ENCODE measurements at regions not wholly inside any gene's neighbourhood (a gene's known extent, or its start where the extent isn't known, plus 50 kb on each side); places are given as distances from the start of the nearest gene placed in this dataset.
"Not testable (repeated sequence)": the region's sequence is repeated elsewhere in the genome, so short reads cannot be mapped to it uniquely, and the experiment has no call there.

DNA sequence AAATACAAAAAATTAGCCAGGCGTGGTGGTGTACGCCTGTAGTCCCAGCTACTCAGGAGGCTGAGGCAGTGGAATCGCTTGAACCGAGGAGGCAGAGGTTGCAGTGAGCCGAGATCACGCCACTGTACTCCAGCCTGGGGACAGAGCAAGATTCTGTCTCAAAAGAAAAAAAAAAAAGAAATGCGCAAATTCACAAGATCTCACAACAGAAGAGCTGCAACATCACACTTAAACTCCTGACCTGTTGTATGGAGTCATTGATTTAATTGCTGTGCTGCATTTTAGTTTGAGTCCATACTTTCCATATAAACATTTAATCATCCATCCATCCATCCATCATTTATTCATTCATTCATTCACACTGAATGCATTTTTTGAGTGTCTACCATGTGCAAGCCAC, 229.7 kb downstream of the MREG start:
- not testable (repeated sequence) for H3K4me3 ChIP-seq (ENCODE audit: extremely low read depth, insufficient read depth, low read length, poor library complexity, severe bottlenecking); H3K4me1 ChIP-seq (ENCODE audit: control insufficient read depth, insufficient read depth, low read length, poor library complexity, severe bottlenecking); H3K36me3 ChIP-seq (ENCODE audit: control insufficient read depth, insufficient read depth, low read length); H3K9me3 ChIP-seq (ENCODE audit: control insufficient read depth, low read length); H3K27ac ChIP-seq (ENCODE audit: low read depth, low read length, severe bottlenecking)
- WGBS, 2 experiments (ENCODE audit: insufficient coverage in 2 of 2), result 95 to 98% methylated on average over 5 of the region's 7 CpGs

DNA sequence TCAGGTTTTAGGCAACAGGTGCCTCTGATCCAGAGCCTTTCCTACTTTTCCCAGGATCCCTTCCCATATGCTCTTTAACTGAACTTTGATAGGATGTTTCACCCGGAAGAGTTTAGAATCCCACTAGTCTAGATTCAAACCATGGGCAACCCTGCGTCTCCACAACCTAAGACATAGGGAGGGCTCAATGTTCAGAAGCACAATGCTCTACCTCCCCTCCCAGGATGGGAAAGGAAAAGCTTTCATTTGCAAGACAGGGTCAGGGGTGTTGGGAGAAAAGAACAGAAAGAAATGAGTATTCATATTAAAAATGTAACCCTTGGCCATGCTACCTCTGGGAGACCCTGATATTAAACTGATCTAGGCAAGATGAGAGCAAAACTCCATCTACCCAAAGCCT, 230.4 kb downstream of the MREG start:
- H3K27ac ChIP-seq (ENCODE audit: low read depth, low read length, severe bottlenecking), result no peak overlapping the region
- no peaks in the 10 kb centered on the region for H3K9me3 ChIP-seq (ENCODE audit: control insufficient read depth, low read length)
- peaks cover 3% of the 10 kb centered on the region for H3K4me1 ChIP-seq (ENCODE audit: control insufficient read depth, insufficient read depth, low read length, poor library complexity, severe bottlenecking)
- H3K4me3 ChIP-seq (ENCODE audit: extremely low read depth, insufficient read depth, low read length, poor library complexity, severe bottlenecking), result no peak overlapping the region
- H3K36me3 ChIP-seq (ENCODE audit: control insufficient read depth, insufficient read depth, low read length), result no peaks in the 10 kb centered on the region
- 100% methylated on average over 1 of the region's 2 CpGs; no CpG with 5 or more reads in 1 of the 2 experiments for WGBS, 2 experiments (ENCODE audit: insufficient coverage in 2 of 2)

DNA sequence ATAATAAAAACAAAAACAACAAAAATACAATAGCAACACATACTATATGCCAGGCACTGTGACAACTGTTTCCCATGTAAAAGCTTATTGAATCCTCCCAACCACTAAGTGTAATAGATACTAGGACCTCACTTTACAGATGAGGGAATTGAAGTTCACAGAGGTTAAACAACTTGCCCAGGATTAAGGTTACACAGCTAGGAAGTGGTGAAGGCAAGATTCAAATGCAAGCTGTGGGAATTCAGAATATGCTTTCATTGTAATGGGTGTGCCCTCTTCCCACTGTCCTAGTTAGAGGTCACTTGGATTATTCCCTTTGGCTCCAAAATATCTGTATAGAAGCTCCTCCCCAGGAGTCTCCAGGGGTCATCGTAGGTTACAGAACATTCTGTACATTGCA, 231.1 kb downstream of the MREG start:
- Histone ChIP-seq H3K27ac (ENCODE audit: low read depth, low read length, severe bottlenecking) (no peak overlapping the region), H3K9me3 (ENCODE audit: control insufficient read depth, low read length) (no peaks in the 10 kb centered on the region), H3K36me3 (ENCODE audit: control insufficient read depth, insufficient read depth, low read length) (no peaks in the 10 kb centered on the region), H3K4me1 (ENCODE audit: control insufficient read depth, insufficient read depth, low read length, poor library complexity, severe bottlenecking) (peaks cover 3% of the 10 kb centered on the region), H3K4me3 (ENCODE audit: extremely low read depth, insufficient read depth, low read length, poor library complexity, severe bottlenecking) (no peak overlapping the region)
- no CpG with 5 or more reads among the region's 1 CpG for WGBS, 2 experiments (ENCODE audit: insufficient coverage in 2 of 2)

DNA sequence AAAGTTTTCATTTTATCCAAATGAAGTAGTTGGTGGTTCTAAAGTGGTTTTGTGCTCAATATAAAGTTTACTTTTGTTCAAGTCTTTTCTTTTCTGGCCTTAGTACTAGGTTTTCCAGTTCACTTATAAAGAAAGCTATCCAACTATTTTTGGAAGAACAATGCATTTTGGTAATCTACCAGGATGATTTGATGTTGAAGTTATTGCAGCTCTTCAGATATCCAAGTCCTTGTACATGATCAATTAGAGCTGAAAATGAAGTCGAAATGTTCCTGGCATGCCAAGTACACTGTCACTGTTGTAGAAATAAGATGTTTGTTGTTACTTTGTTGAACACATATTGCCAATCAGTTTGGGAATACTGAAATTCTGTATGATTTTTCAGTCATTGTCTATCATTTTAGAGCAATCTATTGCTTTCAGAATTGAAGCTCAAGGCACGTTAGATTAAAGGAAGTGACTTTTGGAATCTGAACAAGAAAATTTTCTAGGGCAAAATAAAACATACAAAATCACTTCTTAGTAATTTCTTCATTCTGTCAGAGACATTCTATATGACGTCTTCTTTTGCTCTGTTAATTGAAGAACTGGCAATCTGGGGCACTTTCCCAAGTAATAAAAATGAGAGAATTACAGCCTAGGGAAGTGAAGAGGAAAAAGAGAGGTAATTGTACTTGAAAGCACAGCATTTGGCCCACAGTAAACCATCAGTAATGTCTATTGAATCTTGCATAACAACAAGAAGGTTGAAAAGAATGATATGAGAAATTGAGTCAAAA, 232.3 kb downstream of the MREG start:
- WGBS, 2 experiments (ENCODE audit: insufficient coverage in 2 of 2), result 89% methylated on average over 1 of the region's 3 CpGs
- H3K4me3 ChIP-seq (ENCODE audit: extremely low read depth, insufficient read depth, low read length, poor library complexity, severe bottlenecking), result no peak overlapping the region
- peaks cover 3% of the 10 kb centered on the region for H3K4me1 ChIP-seq (ENCODE audit: control insufficient read depth, insufficient read depth, low read length, poor library complexity, severe bottlenecking)
- H3K27ac ChIP-seq (ENCODE audit: low read depth, low read length, severe bottlenecking), result no peak overlapping the region
- no peaks in the 10 kb centered on the region for H3K9me3 ChIP-seq (ENCODE audit: control insufficient read depth, low read length)
- H3K36me3 ChIP-seq (ENCODE audit: control insufficient read depth, insufficient read depth, low read length), result no peaks in the 10 kb centered on the region

GRCh38 chr2:215780313-215780712, 233.0 kb downstream of the MREG start:
- Histone ChIP-seq H3K27ac (ENCODE audit: low read depth, low read length, severe bottlenecking) (no peak overlapping the region), H3K4me3 (ENCODE audit: extremely low read depth, insufficient read depth, low read length, poor library complexity, severe bottlenecking) (no peak overlapping the region), H3K4me1 (ENCODE audit: control insufficient read depth, insufficient read depth, low read length, poor library complexity, severe bottlenecking) (peaks cover 3% of the 10 kb centered on the region), H3K9me3 (ENCODE audit: control insufficient read depth, low read length) (no peaks in the 10 kb centered on the region), H3K36me3 (ENCODE audit: control insufficient read depth, insufficient read depth, low read length) (no peaks in the 10 kb centered on the region)
- 71 to 74% methylated on average over 4 to 5 of the region's 5 CpGs for WGBS, 2 experiments (ENCODE audit: insufficient coverage in 2 of 2)

DNA sequence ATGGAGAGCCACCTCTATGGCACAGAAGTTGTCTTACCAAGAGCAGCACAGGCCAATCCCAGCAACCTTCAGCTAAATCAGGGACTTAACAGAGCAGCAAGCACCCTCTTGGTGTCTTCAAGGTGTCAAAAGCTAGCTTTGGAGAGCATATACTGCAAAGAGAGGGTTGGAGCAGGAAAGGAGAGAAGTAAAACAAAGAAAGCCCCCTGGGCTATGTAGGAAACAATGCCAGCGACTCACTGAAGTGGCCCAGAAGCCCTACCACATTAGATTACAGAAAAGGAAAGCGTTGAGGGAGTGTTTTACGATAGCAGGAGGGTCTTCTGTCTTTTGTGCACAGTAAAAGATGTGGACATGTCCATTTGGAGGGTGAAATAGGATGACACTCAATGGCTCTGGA, 233.4 kb downstream of the MREG start:
- 94 to 100% methylated on average over 3 of the region's 3 CpGs for WGBS, 2 experiments (ENCODE audit: insufficient coverage in 2 of 2)
- Histone ChIP-seq H3K4me1 (ENCODE audit: control insufficient read depth, insufficient read depth, low read length, poor library complexity, severe bottlenecking) (peaks cover 3% of the 10 kb centered on the region), H3K36me3 (ENCODE audit: control insufficient read depth, insufficient read depth, low read length) (no peaks in the 10 kb centered on the region), H3K27ac (ENCODE audit: low read depth, low read length, severe bottlenecking) (no peak overlapping the region), H3K4me3 (ENCODE audit: extremely low read depth, insufficient read depth, low read length, poor library complexity, severe bottlenecking) (no peak overlapping the region), H3K9me3 (ENCODE audit: control insufficient read depth, low read length) (no peaks in the 10 kb centered on the region)

DNA sequence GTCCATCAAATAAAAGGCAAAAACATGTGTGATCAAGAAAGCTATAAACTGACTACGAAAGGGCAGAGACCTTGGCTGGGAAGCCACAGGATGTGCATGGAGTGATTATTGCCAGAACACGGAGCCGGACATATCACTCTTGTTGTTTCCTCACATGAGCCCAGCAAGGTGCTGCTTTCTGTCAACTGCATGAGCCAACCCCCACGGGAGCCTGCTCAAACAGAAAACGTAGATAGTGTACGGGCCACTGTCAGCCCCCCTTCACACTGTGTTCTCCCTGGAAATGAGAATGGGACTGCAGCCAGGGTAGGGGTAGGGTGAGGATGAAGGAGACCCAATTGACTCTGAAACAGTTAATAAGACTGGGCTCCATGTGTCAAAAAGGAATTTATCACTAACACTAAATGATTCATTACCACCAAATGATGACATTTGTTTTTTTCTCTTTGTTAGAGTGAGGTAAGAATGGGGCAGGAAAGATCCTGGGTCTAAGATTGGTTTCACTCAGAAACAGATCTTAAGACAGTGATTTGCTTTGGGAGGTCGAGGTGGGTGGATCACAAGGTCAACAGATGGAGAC, 235.8 kb downstream of the MREG start:
- 89 to 100% methylated on average over 3 to 6 of the region's 7 CpGs for WGBS, 2 experiments (ENCODE audit: insufficient coverage in 2 of 2)
- Histone ChIP-seq H3K4me3 (ENCODE audit: extremely low read depth, insufficient read depth, low read length, poor library complexity, severe bottlenecking) (no peak overlapping the region), H3K27ac (ENCODE audit: low read depth, low read length, severe bottlenecking) (no peak overlapping the region), H3K4me1 (ENCODE audit: control insufficient read depth, insufficient read depth, low read length, poor library complexity, severe bottlenecking) (peaks cover 3% of the 10 kb centered on the region), H3K9me3 (ENCODE audit: control insufficient read depth, low read length) (no peaks in the 10 kb centered on the region), H3K36me3 (ENCODE audit: control insufficient read depth, insufficient read depth, low read length) (no peaks in the 10 kb centered on the region)

DNA sequence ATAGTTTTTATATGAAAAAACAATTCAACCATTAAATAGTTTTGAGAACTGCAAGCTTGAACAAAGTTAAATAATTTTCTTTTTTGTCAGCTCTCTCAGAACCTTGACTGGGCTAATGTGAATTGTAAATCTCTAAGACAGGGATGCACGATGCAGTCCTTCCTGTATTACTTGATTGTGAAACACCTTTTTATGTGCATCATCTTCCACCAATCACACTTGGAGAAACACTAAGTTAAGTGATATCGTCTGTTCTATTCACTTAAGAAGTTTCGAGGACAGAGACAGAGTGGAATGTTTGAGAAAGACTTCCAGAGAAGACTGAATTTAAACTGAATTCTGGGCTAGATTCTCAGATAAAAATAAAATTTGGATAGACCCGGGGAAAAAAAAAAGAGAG, 238.2 kb downstream of the MREG start:
- WGBS, 2 experiments (ENCODE audit: insufficient coverage in 2 of 2), result 50 to 52% methylated on average over 2 to 3 of the region's 4 CpGs

DNA sequence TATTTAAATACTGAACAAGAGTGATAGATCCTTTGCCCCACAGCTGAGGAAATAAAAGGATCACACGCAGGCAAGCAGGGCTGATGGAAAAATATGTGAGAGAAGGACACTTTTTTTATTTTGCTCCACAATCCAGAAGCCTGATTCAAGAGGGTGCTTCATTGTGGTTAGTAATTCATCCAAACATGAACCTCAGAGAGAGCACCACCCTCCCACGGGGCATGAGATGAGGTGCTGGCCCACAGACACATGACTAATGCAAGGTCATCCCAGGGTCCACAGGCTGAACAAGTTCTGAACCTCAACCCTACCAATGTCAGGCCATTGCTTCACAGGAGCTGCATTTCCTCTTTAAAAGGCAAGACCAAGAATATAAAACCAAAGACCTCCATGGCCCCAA, 239.6 kb downstream of the MREG start:
- H3K36me3 ChIP-seq (ENCODE audit: control insufficient read depth, insufficient read depth, low read length), result no peaks in the 10 kb centered on the region
- H3K27ac ChIP-seq (ENCODE audit: low read depth, low read length, severe bottlenecking), result peak overlapping the region; percentile 11
- H3K4me1 ChIP-seq (ENCODE audit: control insufficient read depth, insufficient read depth, low read length, poor library complexity, severe bottlenecking), result peaks cover 25% of the 10 kb centered on the region
- WGBS, 2 experiments (ENCODE audit: insufficient coverage in 2 of 2), result 100% methylated on average over 1 to 2 of the region's 2 CpGs
- H3K9me3 ChIP-seq (ENCODE audit: control insufficient read depth, low read length), result no peaks in the 10 kb centered on the region
- H3K4me3 ChIP-seq (ENCODE audit: extremely low read depth, insufficient read depth, low read length, poor library complexity, severe bottlenecking), result no peak overlapping the region

More for the DNA sequence above, 238.2 kb downstream of the MREG start:
- Histone ChIP-seq H3K27ac (ENCODE audit: low read depth, low read length, severe bottlenecking) (peak overlapping the region; percentile 42), H3K36me3 (ENCODE audit: control insufficient read depth, insufficient read depth, low read length) (no peaks in the 10 kb centered on the region), H3K4me1 (ENCODE audit: control insufficient read depth, insufficient read depth, low read length, poor library complexity, severe bottlenecking) (peaks cover 24% of the 10 kb centered on the region), H3K4me3 (ENCODE audit: extremely low read depth, insufficient read depth, low read length, poor library complexity, severe bottlenecking) (no peak overlapping the region), H3K9me3 (ENCODE audit: control insufficient read depth, low read length) (no peaks in the 10 kb centered on the region)

DNA sequence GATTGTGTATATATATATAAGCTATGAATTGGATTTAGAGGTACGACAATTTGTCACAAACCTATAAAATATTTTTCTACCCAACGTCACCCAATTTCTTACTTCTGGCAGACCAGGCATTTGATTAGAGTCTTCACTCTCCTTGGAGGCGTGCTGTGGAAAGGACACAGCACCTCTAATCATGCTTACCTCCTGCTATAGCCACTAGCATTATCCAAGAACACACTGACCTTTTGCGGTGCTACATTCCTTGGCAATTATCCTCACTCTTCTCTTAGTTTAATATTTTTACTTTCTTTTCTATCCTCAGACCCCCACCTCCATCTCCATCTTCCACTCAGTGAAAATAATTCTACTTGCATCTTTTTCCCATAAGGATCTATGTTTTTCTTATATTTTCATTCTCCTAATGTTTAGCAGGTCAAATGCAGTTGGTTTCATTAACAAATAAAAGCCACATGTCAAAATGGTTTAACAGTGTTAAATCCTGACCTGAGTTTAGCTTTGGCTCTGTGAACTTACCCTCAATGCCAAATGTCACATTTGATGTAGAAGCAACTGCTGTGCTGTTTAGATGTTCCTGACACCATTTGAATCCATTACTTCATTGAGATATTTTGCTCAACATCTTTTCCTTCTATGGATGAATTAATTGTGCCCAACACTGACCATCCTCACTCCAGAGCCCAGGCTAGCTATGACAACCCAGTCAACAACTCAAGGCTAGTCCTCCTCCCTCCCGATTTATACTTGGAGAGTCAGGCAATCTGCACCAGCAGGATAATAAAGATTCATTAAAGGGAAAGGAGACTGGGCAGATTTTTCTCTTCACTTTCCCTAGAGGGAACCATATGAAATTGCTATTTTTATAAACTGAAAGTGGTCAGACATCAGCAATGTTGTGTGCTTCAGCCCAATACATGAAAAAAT, 240.5 kb downstream of the MREG start:
- H3K4me1 ChIP-seq (ENCODE audit: control insufficient read depth, insufficient read depth, low read length, poor library complexity, severe bottlenecking), result peaks cover 25% of the 10 kb centered on the region
- peak overlapping the region; percentile 89 for H3K27ac ChIP-seq (ENCODE audit: low read depth, low read length, severe bottlenecking)
- H3K4me3 ChIP-seq (ENCODE audit: extremely low read depth, insufficient read depth, low read length, poor library complexity, severe bottlenecking), result no peak overlapping the region
- peaks cover 3% of the 10 kb centered on the region for H3K9me3 ChIP-seq (ENCODE audit: control insufficient read depth, low read length)
- 86 to 94% methylated on average over 3 of the region's 5 CpGs for WGBS, 2 experiments (ENCODE audit: insufficient coverage in 2 of 2)
- H3K36me3 ChIP-seq (ENCODE audit: control insufficient read depth, insufficient read depth, low read length), result no peaks in the 10 kb centered on the region
